HEK293 (cell line): ENCODE measurements at regions not wholly inside any gene's neighbourhood (a gene's known extent, or its start where the extent isn't known, plus 50 kb on each side); places are given as distances from the start of the nearest gene placed in this dataset.

Experiments used
- CTCF ChIP-seq: fragments of 450-650 bp; formaldehyde crosslinking; IDR thresholded peaks from 2 replicates; pipeline ENCODE4 v1.5.1; 2016; ENCODE audit warnings: missing biosample characterization, missing genetic modification characterization
- GLI4 ChIP-seq: fragments of 450-650 bp; formaldehyde crosslinking; IDR thresholded peaks from 2 replicates; pipeline ENCODE4 v1.5.1; 2016; ENCODE audit warnings: missing biosample characterization, missing genetic modification characterization
- ZIC2 ChIP-seq: fragments of 450-650 bp; formaldehyde crosslinking; IDR thresholded peaks from 2 replicates; pipeline ENCODE4 v1.5.1; 2016; ENCODE audit warnings: missing biosample characterization, missing genetic modification characterization
- ZNF23 ChIP-seq: fragments of 450-650 bp; formaldehyde crosslinking; IDR thresholded peaks from 2 replicates; pipeline ENCODE4 v1.5.1; 2016; ENCODE audit warnings: missing biosample characterization, missing genetic modification characterization, borderline replicate concordance
- ZNF274 ChIP-seq, 2 experiments: fragments of 200-500 bp in 1 of 2; fragments of 450-650 bp in 1 of 2; sonication (Bioruptor generic) in 1 of 2; formaldehyde crosslinking in 1 of 2; IDR thresholded peaks; 2 replicates each; pipeline versions ENCODE4 v1.5.1 to v1.6.1; 2014 to 2016; ENCODE audit warnings: borderline replicate concordance in 1 of 2, inconsistent platforms in 1 of 2, low read length in 1 of 2, missing biosample characterization in 1 of 2, missing genetic modification characterization in 1 of 2
- ZNF544 ChIP-seq: fragments of 450-650 bp; formaldehyde crosslinking; IDR thresholded peaks from 2 replicates; pipeline ENCODE4 v1.5.0; 2017; ENCODE audit warnings: missing biosample characterization, missing genetic modification characterization
- ZNF561 ChIP-seq: fragments of 450-650 bp; IDR thresholded peaks from 2 replicates; pipeline ENCODE4 v1.5.1; 2018; ENCODE audit warnings: missing biosample characterization, missing genetic modification characterization, borderline replicate concordance
- ZNF791 ChIP-seq: fragments of 450-650 bp; formaldehyde crosslinking; IDR thresholded peaks from 2 replicates; pipeline ENCODE4 v1.5.1; 2016; ENCODE audit warnings: missing biosample characterization, missing genetic modification characterization
- ZNF792 ChIP-seq: fragments of 450-650 bp; formaldehyde crosslinking; IDR thresholded peaks from 2 replicates; pipeline ENCODE4 v1.5.1; 2016; ENCODE audit warnings: missing biosample characterization, missing genetic modification characterization

- TF ChIP-seq ZNF561 = no peak
- no peak for TF ChIP-seq GLI4 (tag by site-specific recombination)
- no peak for TF ChIP-seq ZNF23 (tag by site-specific recombination)
- no peak for TF ChIP-seq ZNF274 (IDR thresholded peaks at IDR 0.05; ENCODE audit: low read length)
- no peak for TF ChIP-seq ZNF274 (tag by site-specific recombination; IDR thresholded peaks at IDR 0.05; ENCODE audit: borderline replicate concordance)
- no peak for TF ChIP-seq CTCF (tag by site-specific recombination)
- no peak for TF ChIP-seq ZNF792
- no peak for TF ChIP-seq ZIC2 (tag by site-specific recombination)
- no peak for TF ChIP-seq ZNF544
- no peak for TF ChIP-seq ZNF791
Observed at GRCh38 chr10:61029411-61029810, 85.4 kb upstream of the RHOBTB1 start.
